ENCODE measurements at regions not wholly inside any gene's neighbourhood (a gene's known extent, or its start where the extent isn't known, plus 50 kb on each side); places are given as distances from the start of the nearest gene placed in this dataset.

DNA sequence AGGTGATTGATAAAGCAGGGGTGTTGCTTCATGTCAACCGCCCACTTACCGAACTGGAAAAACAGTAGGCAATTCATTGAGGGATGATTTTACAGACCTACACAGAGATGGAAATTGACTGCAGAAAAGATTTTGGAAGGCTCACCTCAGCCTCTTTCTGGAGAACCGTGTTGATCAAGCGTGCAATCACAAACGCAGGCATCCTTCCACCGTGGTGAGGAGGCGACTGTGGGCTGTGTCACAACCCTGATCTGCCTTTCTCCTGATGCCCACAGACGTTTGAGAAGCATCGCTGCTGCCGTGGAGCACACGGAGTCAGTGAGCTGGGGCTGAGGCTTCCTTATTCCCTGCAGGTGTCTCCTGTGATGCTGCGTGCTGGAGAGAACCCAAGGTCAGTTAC is 132.0 kb downstream of the TMEM18 start:
- ChIA-PET POLR2A (no interaction called here), RAD21 (ENCODE audit: unreplicated experiment) (no interaction called here), SMC1A (ENCODE audit: uncharacterized antibody, unreplicated experiment) (no interaction called here), CTCF (no interaction called here)
- ATAC-seq (no peak), DNase-seq (ENCODE audit: low read depth, low spot score) (no peak), FAIRE-seq (no peak)
- no peak overlapping the region for H3K9ac ChIP-seq (ENCODE audit: control insufficient read depth, insufficient read depth, low read length)
- in situ Hi-C loops (cut with MboI) (no loop called here), intact Hi-C loops (cut with micrococcal nuclease; ENCODE audit: unreplicated experiment) (no loop called here)
- 24% methylated on average over 12 of the region's 12 CpGs for WGBS (ENCODE audit: insufficient coverage, insufficient replicate concordance, low lambda C conversion rate, missing lambda C conversion rate)
- no peaks in the 10 kb centered on the region for H3K36me3 ChIP-seq (ENCODE audit: control insufficient read depth in 2 of 2, insufficient read depth in 2 of 2, low read length in 1 of 2)
- TF ChIP-seq CHD4 (IDR thresholded peaks at IDR 0.05) (no peak), IKZF1 (conservative IDR thresholded peaks at IDR 0.05) (no peak), CBX3 (IDR thresholded peaks at IDR 0.05; ENCODE audit: borderline replicate concordance, low read depth) (no peak), MXI1 (IDR thresholded peaks at IDR 0.05; ENCODE audit: low read depth, low read length) (no peak), PML (IDR thresholded peaks at IDR 0.05; ENCODE audit: low read length) (no peak)
- H2AFZ ChIP-seq (ENCODE audit: control insufficient read depth, low read depth, low read length), result no peak overlapping the region
- no peak overlapping the region for H3K27ac ChIP-seq (ENCODE audit: control insufficient read depth, insufficient read depth)
- BruUV-seq (replicated peaks), result no TSS peak
- no peaks in the 10 kb centered on the region for H3K9me3 ChIP-seq (replicated peaks; ENCODE audit: control insufficient read depth, insufficient read depth, low read length)
- H4K20me1 ChIP-seq (ENCODE audit: control insufficient read depth, insufficient read depth), result no peaks in the 10 kb centered on the region
- H3K4me3 ChIP-seq, result no peak overlapping the region
- H3K27me3 ChIP-seq (replicated peaks in 1 of 2; ENCODE audit: control insufficient read depth in 2 of 2, insufficient read depth in 2 of 2, low read length in 1 of 2), result peaks cover 0 to 4% of the 10 kb centered on the region in 2 experiments; a peak in 3 of 4 replicates
- no peaks in the 10 kb centered on the region for H3K79me2 ChIP-seq (ENCODE audit: control insufficient read depth, insufficient read depth, low read length)
- H3K4me1 ChIP-seq (ENCODE audit: control insufficient read depth, insufficient read depth, low read length), result no peaks in the 10 kb centered on the region
- H3K4me2 ChIP-seq (ENCODE audit: control insufficient read depth, insufficient read depth), result no peak overlapping the region

DNA sequence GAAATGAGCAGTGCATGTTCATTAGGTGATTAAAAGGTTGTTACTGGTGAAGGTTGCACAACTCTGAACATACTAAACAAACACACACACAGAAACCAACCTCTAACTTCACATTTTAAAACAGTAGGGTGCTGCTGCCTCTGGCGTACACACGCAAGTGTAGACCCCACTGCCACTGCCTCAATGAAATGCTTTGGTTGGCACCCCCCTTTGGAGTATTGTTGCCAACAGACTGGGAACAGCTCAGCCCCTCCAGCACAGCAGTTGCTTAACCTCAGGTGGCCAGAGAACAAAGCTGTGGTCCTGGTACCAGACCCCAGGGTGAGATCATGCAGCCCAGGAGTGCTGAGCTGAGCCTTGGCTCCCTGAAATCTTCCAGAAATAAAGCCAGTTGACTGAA is 138.6 kb downstream of the TMEM18 start:
- no peak overlapping the region for H3K27ac ChIP-seq (ENCODE audit: control insufficient read depth, insufficient read depth)
- RAD21 ChIA-PET (ENCODE audit: unreplicated experiment), result no interaction called here
- intact Hi-C loops (cut with micrococcal nuclease; ENCODE audit: unreplicated experiment), result no loop called here
- H3K27me3 ChIP-seq (replicated peaks in 1 of 2; ENCODE audit: control insufficient read depth in 2 of 2, insufficient read depth in 2 of 2, low read length in 1 of 2), result no peaks in the 10 kb centered on the region
- FAIRE-seq (no peak), DNase-seq (ENCODE audit: low read depth, low spot score) (no peak), ATAC-seq (no peak)
- H3K9me3 ChIP-seq (replicated peaks; ENCODE audit: control insufficient read depth, insufficient read depth, low read length), result no peaks in the 10 kb centered on the region
- no TSS peak for BruUV-seq (replicated peaks)
- no peak overlapping the region for H3K9ac ChIP-seq (ENCODE audit: control insufficient read depth, insufficient read depth, low read length)
- no peaks in the 10 kb centered on the region for H3K79me2 ChIP-seq (ENCODE audit: control insufficient read depth, insufficient read depth, low read length)
- SMC1A ChIA-PET (ENCODE audit: uncharacterized antibody, unreplicated experiment), result no interaction called here
- H4K20me1 ChIP-seq (ENCODE audit: control insufficient read depth, insufficient read depth), result no peaks in the 10 kb centered on the region
- H3K36me3 ChIP-seq (ENCODE audit: control insufficient read depth in 2 of 2, insufficient read depth in 2 of 2, low read length in 1 of 2), result no peaks in the 10 kb centered on the region
- H2AFZ ChIP-seq (ENCODE audit: control insufficient read depth, low read depth, low read length), result no peak overlapping the region
- 73% methylated on average over 2 of the region's 2 CpGs for WGBS (ENCODE audit: insufficient coverage, insufficient replicate concordance, low lambda C conversion rate, missing lambda C conversion rate)
- POLR2A ChIA-PET, result no interaction called here
- CTCF ChIA-PET, result no interaction called here
- in situ Hi-C loops (cut with MboI), result no loop called here
- TF ChIP-seq, protein P1, sequence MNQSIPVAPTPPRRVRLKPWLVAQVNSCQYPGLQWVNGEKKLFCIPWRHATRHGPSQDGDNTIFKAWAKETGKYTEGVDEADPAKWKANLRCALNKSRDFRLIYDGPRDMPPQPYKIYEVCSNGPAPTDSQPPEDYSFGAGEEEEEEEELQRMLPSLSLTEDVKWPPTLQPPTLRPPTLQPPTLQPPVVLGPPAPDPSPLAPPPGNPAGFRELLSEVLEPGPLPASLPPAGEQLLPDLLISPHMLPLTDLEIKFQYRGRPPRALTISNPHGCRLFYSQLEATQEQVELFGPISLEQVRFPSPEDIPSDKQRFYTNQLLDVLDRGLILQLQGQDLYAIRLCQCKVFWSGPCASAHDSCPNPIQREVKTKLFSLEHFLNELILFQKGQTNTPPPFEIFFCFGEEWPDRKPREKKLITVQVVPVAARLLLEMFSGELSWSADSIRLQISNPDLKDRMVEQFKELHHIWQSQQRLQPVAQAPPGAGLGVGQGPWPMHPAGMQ (IDR thresholded peaks at IDR 0.05; ENCODE audit: borderline replicate concordance), result no peak
- TF ChIP-seq POU2F2 (IDR thresholded peaks at IDR 0.05; ENCODE audit: borderline replicate concordance, low read depth, low read length), result no peak
- no peak for TF ChIP-seq BRCA1 (IDR thresholded peaks at IDR 0.05; ENCODE audit: low read depth, low read length)
- no peak for TF ChIP-seq PML (IDR thresholded peaks at IDR 0.05; ENCODE audit: low read length)
- TF ChIP-seq EGR1 (IDR thresholded peaks at IDR 0.05; ENCODE audit: borderline replicate concordance in 1 of 2, low read depth in 2 of 2, low read length in 2 of 2), result no peak
- TF ChIP-seq MYB (IDR thresholded peaks at IDR 0.05; ENCODE audit: borderline replicate concordance, low read depth, low read length), result no peak
- TF ChIP-seq HCFC1 (IDR thresholded peaks at IDR 0.05; ENCODE audit: low read length), result no peak
- H3K4me2 ChIP-seq (ENCODE audit: control insufficient read depth, insufficient read depth), result no peak overlapping the region
- H3K4me3 ChIP-seq, result no peak overlapping the region
- H3K4me1 ChIP-seq (ENCODE audit: control insufficient read depth, insufficient read depth, low read length), result no peaks in the 10 kb centered on the region

Data from GM12878 (cell line).